NCI-H345 (cell line): ENCODE measurements at regions not wholly inside any gene's neighbourhood (a gene's known extent, or its start where the extent isn't known, plus 50 kb on each side); places are given as distances from the start of the nearest gene placed in this dataset.
"Not testable (repeated sequence)": the region's sequence is repeated elsewhere in the genome, so short reads cannot be mapped to it uniquely, and the experiment has no call there.

Experiments used
- DNase-seq: peaks from one replicate; lab custom pipeline; 2025; lab: John Stamatoyannopoulos, UW

- DNase-seq, result not testable (repeated sequence)
Measured at GRCh38 chr1:149841597-149842238, 57.6 kb upstream of the BOLA1 start.

- not testable (repeated sequence) for DNase-seq
Measured at GRCh38 chr1:149842458-149843064, 56.8 kb upstream of the BOLA1 start.

GRCh38 chr1:149843431-149844041 is 55.8 kb upstream of the BOLA1 start:
- no peak for DNase-seq

- DNase-seq, result no peak
Measured at GRCh38 chr1:149844101-149844500, 55.3 kb upstream of the BOLA1 start.

GRCh38 chr1:149844650-149845255 is 54.6 kb upstream of the BOLA1 start:
- DNase-seq, result no peak

- DNase-seq, result no peak
Measured at GRCh38 chr1:149845416-149845815, 54.0 kb upstream of the BOLA1 start.

- DNase-seq, result no peak
Measured at GRCh38 chr1:149846042-149846441, 53.3 kb upstream of the BOLA1 start.

GRCh38 chr1:149846593-149847466 is 52.5 kb upstream of the BOLA1 start:
- no peak for DNase-seq

GRCh38 chr1:149848340-149849110 is 50.8 kb upstream of the BOLA1 start:
- peak; percentile 62 for DNase-seq

GRCh38 chr1:149849111-149849946 is 50.0 kb upstream of the BOLA1 start:
- DNase-seq, result no peak
